ENCODE measurements at regions not wholly inside any gene's neighbourhood (a gene's known extent, or its start where the extent isn't known, plus 50 kb on each side); places are given as distances from the start of the nearest gene placed in this dataset.
A peak's percentile ranks its signal among the peaks of the same experiment; 100 is the strongest.

DNA sequence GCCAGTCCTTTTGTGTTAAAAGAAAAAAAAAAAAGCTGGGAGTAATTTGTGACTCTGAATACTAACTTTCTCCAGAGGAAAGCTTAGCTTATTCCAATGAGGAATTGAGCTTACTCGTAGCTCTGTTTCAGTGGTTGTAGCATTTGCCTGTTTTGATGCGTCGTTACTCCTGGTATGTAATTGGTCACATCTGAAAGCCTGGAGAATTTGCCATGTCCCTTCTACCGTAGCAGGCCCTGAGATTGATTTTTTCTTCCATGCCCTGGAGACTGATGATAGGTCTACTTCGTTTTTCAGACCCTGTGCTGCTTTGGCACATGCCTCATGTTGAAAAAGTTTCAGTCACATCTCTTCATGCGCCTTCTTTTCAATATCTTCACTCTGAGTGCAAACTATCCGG, 1103.0 kb downstream of the PLA2G4A start:
- DNase-seq = peak; percentile 15
- Histone ChIP-seq H3K27me3 (ENCODE audit: insufficient read depth, low read length, poor library complexity) (no peaks in the 10 kb centered on the region), H3K79me1 (ENCODE audit: low read length) (no peaks in the 10 kb centered on the region), H3K4ac (ENCODE audit: low read depth, low read length) (no peak overlapping the region), H3K27ac (ENCODE audit: low read depth, low read length) (no peak overlapping the region), H2BK120ac (ENCODE audit: low read depth, low read length) (no peak overlapping the region), H2AK5ac (ENCODE audit: low read length) (no peak overlapping the region), H4K8ac (ENCODE audit: low read depth, low read length) (no peak overlapping the region), H3K4me1 (ENCODE audit: control insufficient read depth, low read depth, low read length) (no peaks in the 10 kb centered on the region), H3K23ac (ENCODE audit: low read length) (no peak overlapping the region), H2BK15ac (replicated peaks; ENCODE audit: low read depth) (no peak overlapping the region), H3K36me3 (ENCODE audit: control insufficient read depth, insufficient read depth, low read length) (no peaks in the 10 kb centered on the region), H3K4me3 (ENCODE audit: low read length) (no peak overlapping the region), H3K9ac (ENCODE audit: low read length) (no peak overlapping the region), H2BK5ac (ENCODE audit: low read length) (no peak overlapping the region), H3K4me2 (ENCODE audit: low read length) (no peak overlapping the region), H3K56ac (ENCODE audit: low read length) (no peak overlapping the region), H4K5ac (ENCODE audit: low read length) (no peak overlapping the region), H3K18ac (ENCODE audit: low read length) (no peak overlapping the region), H3K79me2 (ENCODE audit: control insufficient read depth, insufficient read depth, low read length) (no peaks in the 10 kb centered on the region)
- WGBS (ENCODE audit: extremely low coverage, insufficient coverage, low lambda C conversion rate) = no CpG with 5 or more reads among the region's 7 CpGs

DNA sequence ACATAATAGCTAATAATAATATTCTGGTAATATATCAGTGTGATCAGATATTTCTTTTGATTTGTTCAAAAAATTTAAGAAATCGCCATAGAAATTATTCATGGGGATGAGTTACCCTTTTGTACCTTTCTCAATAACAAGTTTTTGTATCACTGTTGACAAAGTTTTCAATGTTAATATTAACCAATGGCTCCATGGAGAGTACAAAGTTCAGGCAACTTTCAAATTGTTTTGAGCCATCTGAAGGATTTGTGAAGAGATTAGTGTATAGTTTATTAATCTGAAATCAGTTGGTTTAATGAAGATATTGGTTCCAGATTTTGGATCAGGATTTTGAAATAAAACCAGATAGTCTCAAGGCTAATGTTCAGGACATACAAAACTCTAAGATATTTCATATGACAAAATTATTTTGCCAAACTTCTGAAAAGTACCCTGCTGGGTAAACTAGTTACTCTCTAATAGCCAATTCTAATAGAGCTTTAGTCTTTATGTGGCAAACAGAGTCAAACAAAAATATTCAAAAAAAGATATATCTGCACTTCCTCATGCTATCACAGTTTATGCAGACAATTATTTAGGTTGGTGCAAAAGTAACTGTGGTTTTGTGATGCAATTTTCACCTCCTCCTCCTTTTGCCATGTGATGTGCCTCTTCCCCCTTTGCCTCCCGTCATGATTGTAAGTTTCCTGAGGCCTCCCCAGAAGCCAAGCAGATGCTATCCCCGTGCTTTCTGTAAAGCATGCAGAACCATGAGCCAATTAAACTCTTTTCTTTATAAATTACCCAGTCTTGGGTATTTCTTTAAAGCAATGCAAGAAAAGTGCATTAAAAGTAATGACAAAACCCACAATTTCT, 1105.0 kb downstream of the PLA2G4A start:
- Histone ChIP-seq H3K27ac (ENCODE audit: low read depth, low read length) (no peak overlapping the region), H3K9ac (ENCODE audit: low read length) (no peak overlapping the region), H3K4me3 (ENCODE audit: low read length) (no peak overlapping the region), H3K18ac (ENCODE audit: low read length) (no peak overlapping the region), H2AK5ac (ENCODE audit: low read length) (no peak overlapping the region), H3K56ac (ENCODE audit: low read length) (no peak overlapping the region), H3K4ac (ENCODE audit: low read depth, low read length) (no peak overlapping the region), H3K23ac (ENCODE audit: low read length) (no peak overlapping the region), H2BK5ac (ENCODE audit: low read length) (no peak overlapping the region), H2BK120ac (ENCODE audit: low read depth, low read length) (no peak overlapping the region), H3K27me3 (ENCODE audit: insufficient read depth, low read length, poor library complexity) (no peaks in the 10 kb centered on the region), H3K79me1 (ENCODE audit: low read length) (no peaks in the 10 kb centered on the region), H3K36me3 (ENCODE audit: control insufficient read depth, insufficient read depth, low read length) (no peaks in the 10 kb centered on the region), H4K8ac (ENCODE audit: low read depth, low read length) (no peak overlapping the region), H4K5ac (ENCODE audit: low read length) (no peak overlapping the region), H3K4me2 (ENCODE audit: low read length) (no peak overlapping the region), H2BK15ac (replicated peaks; ENCODE audit: low read depth) (no peak overlapping the region), H3K79me2 (ENCODE audit: control insufficient read depth, insufficient read depth, low read length) (no peaks in the 10 kb centered on the region), H3K4me1 (ENCODE audit: control insufficient read depth, low read depth, low read length) (no peaks in the 10 kb centered on the region)
- WGBS (ENCODE audit: extremely low coverage, insufficient coverage, low lambda C conversion rate) = no CpG with 5 or more reads among the region's 3 CpGs
- no peak for DNase-seq

DNA sequence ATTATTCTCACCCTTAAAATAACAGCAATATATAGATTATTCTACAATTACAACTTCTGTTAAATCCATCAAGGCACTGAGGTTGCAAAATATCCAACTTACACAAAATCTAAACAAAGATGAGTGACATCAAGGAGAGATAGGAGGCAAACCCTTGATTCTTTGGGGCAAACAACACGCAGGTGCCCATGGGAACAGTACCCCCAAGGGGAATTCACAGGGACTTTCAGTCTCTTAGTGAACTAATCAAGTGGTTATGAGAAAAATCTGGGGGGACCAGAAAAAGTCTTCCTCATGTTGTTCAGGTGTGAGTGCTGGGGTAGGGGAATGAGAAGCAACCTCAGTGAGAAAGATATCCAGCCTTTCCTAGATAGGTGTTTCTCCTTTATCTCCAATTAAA, 1107.9 kb downstream of the PLA2G4A start:
- no peak for DNase-seq
- no peak overlapping the region for H2BK5ac ChIP-seq (ENCODE audit: low read length)

DNA sequence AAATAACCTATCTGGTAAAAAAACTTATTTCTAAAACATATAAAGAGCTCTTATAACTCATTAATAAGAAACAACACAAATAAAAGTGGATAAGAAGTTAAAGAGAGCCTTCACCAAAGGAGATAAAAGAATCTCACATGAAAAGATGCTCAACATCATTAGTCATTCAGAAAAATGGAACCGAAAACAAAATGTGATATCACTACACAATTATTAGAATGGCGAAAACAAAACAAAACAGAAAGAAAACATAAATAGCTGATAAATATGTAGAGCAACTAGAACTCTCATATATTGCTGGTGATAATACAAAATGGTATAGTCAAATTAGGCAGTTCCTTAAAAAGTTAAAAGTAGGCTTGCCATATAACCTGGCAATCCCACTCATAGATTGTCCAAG, 1109.3 kb downstream of the PLA2G4A start:
- no peaks in the 10 kb centered on the region for H3K36me3 ChIP-seq (ENCODE audit: control insufficient read depth, insufficient read depth, low read length)
- H3K79me2 ChIP-seq (ENCODE audit: control insufficient read depth, insufficient read depth, low read length) = no peaks in the 10 kb centered on the region
- H3K4me3 ChIP-seq (ENCODE audit: low read length) = no peak overlapping the region
- H3K23ac ChIP-seq (ENCODE audit: low read length) = no peak overlapping the region
- no peak overlapping the region for H3K4ac ChIP-seq (ENCODE audit: low read depth, low read length)
- no peak overlapping the region for H3K4me2 ChIP-seq (ENCODE audit: low read length)
- H2AK5ac ChIP-seq (ENCODE audit: low read length) = no peak overlapping the region
- no peak overlapping the region for H3K18ac ChIP-seq (ENCODE audit: low read length)
- H3K27me3 ChIP-seq (ENCODE audit: insufficient read depth, low read length, poor library complexity) = no peaks in the 10 kb centered on the region
- H4K5ac ChIP-seq (ENCODE audit: low read length) = no peak overlapping the region
- no peak overlapping the region for H3K56ac ChIP-seq (ENCODE audit: low read length)
- H2BK5ac ChIP-seq (ENCODE audit: low read length) = no peak overlapping the region
- no peak overlapping the region for H2BK15ac ChIP-seq (replicated peaks; ENCODE audit: low read depth)
- no peak overlapping the region for H4K8ac ChIP-seq (ENCODE audit: low read depth, low read length)
- no CpG with 5 or more reads among the region's 2 CpGs for WGBS (ENCODE audit: extremely low coverage, insufficient coverage, low lambda C conversion rate)
- no peaks in the 10 kb centered on the region for H3K4me1 ChIP-seq (ENCODE audit: control insufficient read depth, low read depth, low read length)
- no peak overlapping the region for H2BK120ac ChIP-seq (ENCODE audit: low read depth, low read length)
- H3K9ac ChIP-seq (ENCODE audit: low read length) = no peak overlapping the region
- H3K79me1 ChIP-seq (ENCODE audit: low read length) = no peaks in the 10 kb centered on the region
- no peak overlapping the region for H3K27ac ChIP-seq (ENCODE audit: low read depth, low read length)
- DNase-seq = no peak

More for the DNA sequence above, 1107.9 kb downstream of the PLA2G4A start:
- H3K27ac ChIP-seq (ENCODE audit: low read depth, low read length) = no peak overlapping the region
- no peak overlapping the region for H2BK120ac ChIP-seq (ENCODE audit: low read depth, low read length)
- no peak overlapping the region for H3K56ac ChIP-seq (ENCODE audit: low read length)
- H3K79me2 ChIP-seq (ENCODE audit: control insufficient read depth, insufficient read depth, low read length) = no peaks in the 10 kb centered on the region
- H3K27me3 ChIP-seq (ENCODE audit: insufficient read depth, low read length, poor library complexity) = no peaks in the 10 kb centered on the region
- H2BK15ac ChIP-seq (replicated peaks; ENCODE audit: low read depth) = no peak overlapping the region
- H3K36me3 ChIP-seq (ENCODE audit: control insufficient read depth, insufficient read depth, low read length) = no peaks in the 10 kb centered on the region
- H2AK5ac ChIP-seq (ENCODE audit: low read length) = no peak overlapping the region
- no peak overlapping the region for H3K18ac ChIP-seq (ENCODE audit: low read length)
- H3K9ac ChIP-seq (ENCODE audit: low read length) = no peak overlapping the region
- no peak overlapping the region for H3K4me2 ChIP-seq (ENCODE audit: low read length)
- no peak overlapping the region for H3K23ac ChIP-seq (ENCODE audit: low read length)
- no peak overlapping the region for H3K4me3 ChIP-seq (ENCODE audit: low read length)
- H3K79me1 ChIP-seq (ENCODE audit: low read length) = no peaks in the 10 kb centered on the region
- H3K4ac ChIP-seq (ENCODE audit: low read depth, low read length) = no peak overlapping the region
- H4K5ac ChIP-seq (ENCODE audit: low read length) = no peak overlapping the region
- no CpG with 5 or more reads among the region's 1 CpG for WGBS (ENCODE audit: extremely low coverage, insufficient coverage, low lambda C conversion rate)
- H3K4me1 ChIP-seq (ENCODE audit: control insufficient read depth, low read depth, low read length) = no peaks in the 10 kb centered on the region
- H4K8ac ChIP-seq (ENCODE audit: low read depth, low read length) = no peak overlapping the region

DNA sequence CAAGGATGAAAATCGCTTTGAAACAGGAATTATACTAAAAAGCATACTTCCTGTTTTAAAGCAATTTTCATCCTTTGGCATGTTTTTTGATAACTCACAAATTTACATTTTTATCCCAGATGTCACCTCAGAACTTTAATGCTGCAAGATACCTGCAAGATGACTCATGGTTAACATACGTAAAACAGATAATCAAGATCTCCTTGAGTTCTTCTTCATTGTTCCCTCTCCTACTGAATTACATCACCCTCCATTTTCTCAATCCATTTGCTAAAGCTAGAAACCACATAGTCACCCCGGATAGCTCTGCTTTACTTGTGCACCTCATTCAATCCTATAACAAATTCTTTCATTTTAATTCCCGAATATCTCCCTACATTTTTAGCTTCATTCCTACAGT, 1114.2 kb downstream of the PLA2G4A start:
- Histone ChIP-seq H3K23ac (ENCODE audit: low read length) (no peak overlapping the region), H3K18ac (ENCODE audit: low read length) (no peak overlapping the region), H3K27ac (ENCODE audit: low read depth, low read length) (no peak overlapping the region), H2BK120ac (ENCODE audit: low read depth, low read length) (no peak overlapping the region), H4K8ac (ENCODE audit: low read depth, low read length) (no peak overlapping the region), H4K5ac (ENCODE audit: low read length) (no peak overlapping the region), H3K36me3 (ENCODE audit: control insufficient read depth, insufficient read depth, low read length) (no peaks in the 10 kb centered on the region), H3K4me2 (ENCODE audit: low read length) (no peak overlapping the region), H3K9ac (ENCODE audit: low read length) (no peak overlapping the region), H2AK5ac (ENCODE audit: low read length) (no peak overlapping the region), H3K27me3 (ENCODE audit: insufficient read depth, low read length, poor library complexity) (no peaks in the 10 kb centered on the region), H3K79me2 (ENCODE audit: control insufficient read depth, insufficient read depth, low read length) (no peaks in the 10 kb centered on the region), H3K56ac (ENCODE audit: low read length) (no peak overlapping the region), H3K4me3 (ENCODE audit: low read length) (no peak overlapping the region), H2BK5ac (ENCODE audit: low read length) (no peak overlapping the region), H2BK15ac (replicated peaks; ENCODE audit: low read depth) (no peak overlapping the region), H3K4me1 (ENCODE audit: control insufficient read depth, low read depth, low read length) (no peaks in the 10 kb centered on the region), H3K79me1 (ENCODE audit: low read length) (no peaks in the 10 kb centered on the region), H3K4ac (ENCODE audit: low read depth, low read length) (no peak overlapping the region)
- 100% methylated on average over 2 of the region's 4 CpGs for WGBS (ENCODE audit: extremely low coverage, insufficient coverage, low lambda C conversion rate)
- DNase-seq = peak; percentile 71
